Liver (tissue), 8 donors: ENCODE measurements at regions not wholly inside any gene's neighbourhood (a gene's known extent, or its start where the extent isn't known, plus 50 kb on each side); places are given as distances from the start of the nearest gene placed in this dataset.

Source experiments
- DNase-seq: peaks from one replicate; pipeline ENCODE4 v3.0.0-alpha.2; 2017; ENCODE audit warnings: low spot score
- H3K27ac ChIP-seq, 2 donors: one replicate each; pipeline ENCODE4 v1.7.0; 2013; ENCODE audit warnings: inconsistent platforms in 2 of 2, low read length in 2 of 2, control low read depth in 1 of 2, low read depth in 1 of 2, mild to moderate bottlenecking in 1 of 2
- H3K27me3 ChIP-seq, 4 donors: one replicate each; pipeline versions ENCODE4 v1.6.1 to v1.7.0; 2013; ENCODE audit warnings: low read length in 3 of 4, inconsistent platforms in 1 of 4, mild to moderate bottlenecking in 1 of 4, moderate library complexity in 1 of 4; ENCODE audit not compliant: control insufficient read depth in 4 of 4, insufficient read depth in 4 of 4
- H3K36me3 ChIP-seq, 4 donors: one replicate each; pipeline versions ENCODE4 v1.6.1 to v1.7.0; 2013; ENCODE audit warnings: low read length in 3 of 4, mild to moderate bottlenecking in 3 of 4, low read depth in 1 of 4, moderate library complexity in 1 of 4; ENCODE audit not compliant: control insufficient read depth in 4 of 4, insufficient read depth in 3 of 4
- H3K4me1 ChIP-seq, 4 donors: one replicate each; pipeline versions ENCODE4 v1.6.1 to v1.7.0; 2013; ENCODE audit warnings: low read length in 3 of 4, mild to moderate bottlenecking in 3 of 4, moderate library complexity in 1 of 4; ENCODE audit not compliant: control insufficient read depth in 4 of 4, insufficient read depth in 4 of 4
- H3K4me3 ChIP-seq, 3 donors: one replicate each; pipeline versions ENCODE4 v1.6.1 to v1.7.0; 2013; ENCODE audit warnings: low read length in 3 of 3, control low read depth in 1 of 3, low read depth in 1 of 3, mild to moderate bottlenecking in 1 of 3
- H3K9ac ChIP-seq, 2 donors: one replicate each; pipeline ENCODE4 v1.7.0; 2013; ENCODE audit warnings: low read length in 2 of 2, mild to moderate bottlenecking in 2 of 2, moderate library complexity in 2 of 2, control low read depth in 1 of 2, low read depth in 1 of 2
- H3K9me3 ChIP-seq, 4 donors: one replicate each; pipeline versions ENCODE4 v1.6.1 to v1.7.0; 2013; ENCODE audit warnings: low read length in 3 of 4; ENCODE audit not compliant: control insufficient read depth in 4 of 4
- EGR1 ChIP-seq, 2 donors: IDR thresholded peaks; 2 replicates each; pipeline ENCODE4 v1.6.1; 2016 to 2018; ENCODE audit warnings: antibody characterized with exemption in 2 of 2, low read depth in 2 of 2
- FOXA1 ChIP-seq: IDR thresholded peaks from 2 replicates; pipeline ENCODE4 v1.6.1; 2016; ENCODE audit warnings: antibody characterized with exemption
- FOXA2 ChIP-seq: IDR thresholded peaks from 2 replicates; pipeline ENCODE4 v1.6.1; 2016; ENCODE audit warnings: antibody characterized with exemption
- GABPA ChIP-seq, 2 donors: IDR thresholded peaks in 1 of 2; conservative IDR thresholded peaks in 1 of 2; 2 replicates each; pipeline ENCODE4 v1.6.1; 2016; ENCODE audit warnings: antibody characterized with exemption in 2 of 2, mild to moderate bottlenecking in 1 of 2, moderate library complexity in 1 of 2
- HNF4A ChIP-seq, 2 donors: conservative IDR thresholded peaks; 2 replicates each; pipeline ENCODE4 v1.6.1; 2016; ENCODE audit warnings: antibody characterized with exemption in 2 of 2, mild to moderate bottlenecking in 2 of 2
- HNF4G ChIP-seq: IDR thresholded peaks from 2 replicates; pipeline ENCODE4 v1.6.1; 2016; ENCODE audit warnings: antibody characterized with exemption
- JUND ChIP-seq, 2 donors: IDR thresholded peaks; 2 replicates each; pipeline ENCODE4 v1.6.1; 2016; ENCODE audit warnings: antibody characterized with exemption in 2 of 2
- NR2F2 ChIP-seq: IDR thresholded peaks from 2 replicates; pipeline ENCODE4 v1.6.1; 2016; ENCODE audit warnings: antibody characterized with exemption
- RAD21 ChIP-seq, 2 donors: IDR thresholded peaks; 2 replicates each; pipeline ENCODE4 v1.6.1; 2016; ENCODE audit warnings: antibody characterized with exemption in 2 of 2, mild to moderate bottlenecking in 2 of 2
- RXRA ChIP-seq, 2 donors: IDR thresholded peaks; 2 replicates each; pipeline ENCODE4 v1.6.1; 2017 to 2018; ENCODE audit warnings: antibody characterized with exemption in 2 of 2, mild to moderate bottlenecking in 1 of 2
- SP1 ChIP-seq: IDR thresholded peaks from 2 replicates; pipeline ENCODE4 v1.6.1; 2018; ENCODE audit warnings: antibody characterized with exemption, mild to moderate bottlenecking
- TAF1 ChIP-seq: conservative IDR thresholded peaks from 2 replicates; pipeline ENCODE4 v1.6.1; 2016; ENCODE audit warnings: antibody characterized with exemption, mild to moderate bottlenecking
- YY1 ChIP-seq: IDR thresholded peaks from 2 replicates; pipeline ENCODE4 v1.6.1; 2016; ENCODE audit warnings: antibody characterized with exemption, mild to moderate bottlenecking
- WGBS: extraction: QIAGEN DNeasy Blood & Tissue Kit; methylation state at CpG from one replicate; pipeline ENCODE4 v1.1.7; 2013; 5-methylcytosine and 5-hydroxymethylcytosine counted together
- TF ChIP-seq, protein P1 (sequence below): IDR thresholded peaks from 2 replicates; pipeline ENCODE4 v1.6.1; 2016; ENCODE audit warnings: antibody characterized with exemption
- TF ChIP-seq, protein P2 (sequence below): fragments of 150-350 bp; IDR thresholded peaks from 2 replicates; pipeline ENCODE4 v1.5.1; 2017; ENCODE audit warnings: improper control_type of control experiment, low read depth, low read length; ENCODE audit not compliant: missing input control
- TF ChIP-seq, protein P3 (sequence below): IDR thresholded peaks from 2 replicates; pipeline ENCODE4 v1.6.1; 2016; ENCODE audit warnings: antibody characterized with exemption
- TF ChIP-seq, protein P4 (sequence below): IDR thresholded peaks from 2 replicates; pipeline ENCODE4 v1.6.1; 2016; ENCODE audit warnings: antibody characterized with exemption, mild to moderate bottlenecking
- TF ChIP-seq, protein P5 (sequence below): IDR thresholded peaks from 2 replicates; pipeline ENCODE4 v1.6.1; 2016; ENCODE audit warnings: antibody characterized with exemption
- donor health status: healthy.
- donor health status: healthy.
- donor health status: healthy.
- donor health status: healthy.
- donor health status: healthy.

DNA sequence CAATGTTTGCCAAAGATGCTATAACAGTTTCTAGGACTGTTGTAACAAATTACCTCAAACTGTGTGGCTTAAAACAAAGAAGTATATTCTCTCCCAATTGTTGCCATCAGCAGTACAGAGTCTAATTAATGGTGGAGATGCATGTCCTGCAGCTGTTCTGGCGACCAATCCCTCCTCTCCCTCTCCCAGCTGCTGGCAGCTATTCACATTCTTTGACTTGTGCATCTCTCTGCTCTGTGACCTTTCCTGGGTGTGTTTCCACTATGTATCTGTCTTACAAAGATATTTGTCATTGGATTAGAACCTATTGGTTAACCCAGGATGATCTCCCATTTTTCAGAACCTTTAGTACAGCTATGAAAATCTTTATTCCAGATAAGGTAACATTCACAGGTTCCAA, 561.7 kb upstream of the POM121L12 start:
- Histone ChIP-seq H3K36me3 (no peaks in the 10 kb centered on the region), H3K27ac (no peak overlapping the region), H3K9me3 (no peaks in the 10 kb centered on the region), H3K9ac (no peak overlapping the region), H3K4me1 (no peaks in the 10 kb centered on the region), H3K4me3 (no peak overlapping the region), H3K27me3 (no peaks in the 10 kb centered on the region)
- TF ChIP-seq, protein P1, sequence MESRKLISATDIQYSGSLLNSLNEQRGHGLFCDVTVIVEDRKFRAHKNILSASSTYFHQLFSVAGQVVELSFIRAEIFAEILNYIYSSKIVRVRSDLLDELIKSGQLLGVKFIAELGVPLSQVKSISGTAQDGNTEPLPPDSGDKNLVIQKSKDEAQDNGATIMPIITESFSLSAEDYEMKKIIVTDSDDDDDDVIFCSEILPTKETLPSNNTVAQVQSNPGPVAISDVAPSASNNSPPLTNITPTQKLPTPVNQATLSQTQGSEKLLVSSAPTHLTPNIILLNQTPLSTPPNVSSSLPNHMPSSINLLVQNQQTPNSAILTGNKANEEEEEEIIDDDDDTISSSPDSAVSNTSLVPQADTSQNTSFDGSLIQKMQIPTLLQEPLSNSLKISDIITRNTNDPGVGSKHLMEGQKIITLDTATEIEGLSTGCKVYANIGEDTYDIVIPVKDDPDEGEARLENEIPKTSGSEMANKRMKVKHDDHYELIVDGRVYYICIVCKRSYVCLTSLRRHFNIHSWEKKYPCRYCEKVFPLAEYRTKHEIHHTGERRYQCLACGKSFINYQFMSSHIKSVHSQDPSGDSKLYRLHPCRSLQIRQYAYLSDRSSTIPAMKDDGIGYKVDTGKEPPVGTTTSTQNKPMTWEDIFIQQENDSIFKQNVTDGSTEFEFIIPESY: no peak
- TF ChIP-seq, protein P2, sequence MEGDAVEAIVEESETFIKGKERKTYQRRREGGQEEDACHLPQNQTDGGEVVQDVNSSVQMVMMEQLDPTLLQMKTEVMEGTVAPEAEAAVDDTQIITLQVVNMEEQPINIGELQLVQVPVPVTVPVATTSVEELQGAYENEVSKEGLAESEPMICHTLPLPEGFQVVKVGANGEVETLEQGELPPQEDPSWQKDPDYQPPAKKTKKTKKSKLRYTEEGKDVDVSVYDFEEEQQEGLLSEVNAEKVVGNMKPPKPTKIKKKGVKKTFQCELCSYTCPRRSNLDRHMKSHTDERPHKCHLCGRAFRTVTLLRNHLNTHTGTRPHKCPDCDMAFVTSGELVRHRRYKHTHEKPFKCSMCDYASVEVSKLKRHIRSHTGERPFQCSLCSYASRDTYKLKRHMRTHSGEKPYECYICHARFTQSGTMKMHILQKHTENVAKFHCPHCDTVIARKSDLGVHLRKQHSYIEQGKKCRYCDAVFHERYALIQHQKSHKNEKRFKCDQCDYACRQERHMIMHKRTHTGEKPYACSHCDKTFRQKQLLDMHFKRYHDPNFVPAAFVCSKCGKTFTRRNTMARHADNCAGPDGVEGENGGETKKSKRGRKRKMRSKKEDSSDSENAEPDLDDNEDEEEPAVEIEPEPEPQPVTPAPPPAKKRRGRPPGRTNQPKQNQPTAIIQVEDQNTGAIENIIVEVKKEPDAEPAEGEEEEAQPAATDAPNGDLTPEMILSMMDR: no peak
- TF ChIP-seq, protein P3, sequence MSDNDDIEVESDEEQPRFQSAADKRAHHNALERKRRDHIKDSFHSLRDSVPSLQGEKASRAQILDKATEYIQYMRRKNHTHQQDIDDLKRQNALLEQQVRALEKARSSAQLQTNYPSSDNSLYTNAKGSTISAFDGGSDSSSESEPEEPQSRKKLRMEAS: no peak
- TF ChIP-seq YY1 (no peak), HNF4G (no peak), FOXA2 (no peak), SP1 (no peak), GABPA (IDR thresholded peaks at IDR 0.05 in 1 of 2, conservative IDR thresholded peaks at IDR 0.05 in 1 of 2) (no peak), TAF1 (no peak), NR2F2 (no peak), EGR1 (IDR thresholded peaks at IDR 0.05; ENCODE audit: low read depth in 2 of 2) (no peak), FOXA1 (no peak), RAD21 (IDR thresholded peaks at IDR 0.05) (no peak), JUND (IDR thresholded peaks at IDR 0.05) (no peak), HNF4A (conservative IDR thresholded peaks at IDR 0.05) (no peak), RXRA (IDR thresholded peaks at IDR 0.05) (no peak)
- TF ChIP-seq, protein P4, sequence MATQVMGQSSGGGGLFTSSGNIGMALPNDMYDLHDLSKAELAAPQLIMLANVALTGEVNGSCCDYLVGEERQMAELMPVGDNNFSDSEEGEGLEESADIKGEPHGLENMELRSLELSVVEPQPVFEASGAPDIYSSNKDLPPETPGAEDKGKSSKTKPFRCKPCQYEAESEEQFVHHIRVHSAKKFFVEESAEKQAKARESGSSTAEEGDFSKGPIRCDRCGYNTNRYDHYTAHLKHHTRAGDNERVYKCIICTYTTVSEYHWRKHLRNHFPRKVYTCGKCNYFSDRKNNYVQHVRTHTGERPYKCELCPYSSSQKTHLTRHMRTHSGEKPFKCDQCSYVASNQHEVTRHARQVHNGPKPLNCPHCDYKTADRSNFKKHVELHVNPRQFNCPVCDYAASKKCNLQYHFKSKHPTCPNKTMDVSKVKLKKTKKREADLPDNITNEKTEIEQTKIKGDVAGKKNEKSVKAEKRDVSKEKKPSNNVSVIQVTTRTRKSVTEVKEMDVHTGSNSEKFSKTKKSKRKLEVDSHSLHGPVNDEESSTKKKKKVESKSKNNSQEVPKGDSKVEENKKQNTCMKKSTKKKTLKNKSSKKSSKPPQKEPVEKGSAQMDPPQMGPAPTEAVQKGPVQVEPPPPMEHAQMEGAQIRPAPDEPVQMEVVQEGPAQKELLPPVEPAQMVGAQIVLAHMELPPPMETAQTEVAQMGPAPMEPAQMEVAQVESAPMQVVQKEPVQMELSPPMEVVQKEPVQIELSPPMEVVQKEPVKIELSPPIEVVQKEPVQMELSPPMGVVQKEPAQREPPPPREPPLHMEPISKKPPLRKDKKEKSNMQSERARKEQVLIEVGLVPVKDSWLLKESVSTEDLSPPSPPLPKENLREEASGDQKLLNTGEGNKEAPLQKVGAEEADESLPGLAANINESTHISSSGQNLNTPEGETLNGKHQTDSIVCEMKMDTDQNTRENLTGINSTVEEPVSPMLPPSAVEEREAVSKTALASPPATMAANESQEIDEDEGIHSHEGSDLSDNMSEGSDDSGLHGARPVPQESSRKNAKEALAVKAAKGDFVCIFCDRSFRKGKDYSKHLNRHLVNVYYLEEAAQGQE: no peak
- TF ChIP-seq, protein P5, sequence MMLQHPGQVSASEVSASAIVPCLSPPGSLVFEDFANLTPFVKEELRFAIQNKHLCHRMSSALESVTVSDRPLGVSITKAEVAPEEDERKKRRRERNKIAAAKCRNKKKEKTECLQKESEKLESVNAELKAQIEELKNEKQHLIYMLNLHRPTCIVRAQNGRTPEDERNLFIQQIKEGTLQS: no peak
- WGBS: 38% methylated on average over 1 of the region's 1 CpG
- DNase-seq: no peak
